ELF-1 (cell line): ENCODE measurements at regions not wholly inside any gene's neighbourhood (a gene's known extent, or its start where the extent isn't known, plus 50 kb on each side); places are given as distances from the start of the nearest gene placed in this dataset.
"Not testable (repeated sequence)": the region's sequence is repeated elsewhere in the genome, so short reads cannot be mapped to it uniquely, and the experiment has no call there.

Source experiments
- DNase-seq: peaks from one replicate; pipeline ENCODE4 v3.0.0-alpha.2; 2016; ENCODE audit warnings: low read depth, low spot score

DNA sequence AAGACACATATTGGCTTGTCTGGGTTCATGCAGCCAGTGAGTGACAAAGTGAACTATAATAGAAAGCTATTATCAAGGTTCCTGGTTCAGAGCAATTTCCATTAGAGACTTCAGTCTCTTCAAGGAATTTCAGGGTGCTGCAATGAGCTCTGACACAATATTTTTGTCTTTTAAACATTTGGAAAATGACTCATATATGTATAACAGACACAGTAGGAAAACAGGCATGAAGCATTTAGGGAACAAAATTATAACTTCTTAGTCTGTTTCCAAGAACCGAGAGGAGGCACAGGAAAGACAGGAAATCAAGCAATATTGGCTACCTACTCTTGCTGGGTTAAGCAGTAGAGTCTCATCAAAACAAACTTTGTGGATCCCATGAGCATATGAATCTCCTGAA lies 170.4 kb downstream of the PTPRC start:
- DNase-seq, result no peak

DNA sequence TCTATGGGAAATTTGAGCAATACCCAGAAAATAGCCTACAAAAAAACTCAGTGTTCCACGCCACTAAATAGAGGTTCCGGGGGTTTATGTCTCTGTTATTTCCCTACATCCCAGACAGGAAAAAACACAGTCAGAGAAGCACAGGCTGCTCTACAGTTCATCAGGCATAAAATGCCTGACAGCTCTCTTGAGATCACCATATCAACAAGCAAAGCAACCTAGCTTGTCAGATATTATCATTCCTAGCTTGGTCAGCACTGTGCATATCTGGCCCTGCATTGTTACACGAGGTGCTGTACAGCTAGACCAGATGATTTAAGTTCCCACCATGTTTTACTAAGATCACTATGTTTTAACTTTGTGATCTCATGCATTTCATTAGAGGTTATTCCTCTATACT lies 172.6 kb downstream of the PTPRC start:
- no peak for DNase-seq

DNA sequence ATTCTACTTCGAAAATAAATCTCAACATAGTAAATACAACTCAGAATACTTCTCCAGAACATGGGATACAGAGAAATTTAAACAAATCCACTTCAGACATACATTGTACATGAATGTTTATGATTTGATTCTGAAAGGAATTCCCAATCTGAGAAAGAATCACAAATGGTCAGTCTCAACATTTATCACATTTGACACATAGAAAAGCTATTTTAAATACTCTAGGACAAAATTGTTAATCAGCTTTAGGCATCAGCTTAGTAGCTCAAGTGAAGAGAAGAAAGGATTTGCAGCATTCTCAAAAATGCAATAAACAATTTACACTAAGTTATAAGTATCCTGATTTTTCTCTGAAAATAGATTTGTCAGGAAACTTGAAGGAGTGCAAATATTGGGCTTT lies 184.8 kb downstream of the PTPRC start:
- DNase-seq, result no peak

DNA sequence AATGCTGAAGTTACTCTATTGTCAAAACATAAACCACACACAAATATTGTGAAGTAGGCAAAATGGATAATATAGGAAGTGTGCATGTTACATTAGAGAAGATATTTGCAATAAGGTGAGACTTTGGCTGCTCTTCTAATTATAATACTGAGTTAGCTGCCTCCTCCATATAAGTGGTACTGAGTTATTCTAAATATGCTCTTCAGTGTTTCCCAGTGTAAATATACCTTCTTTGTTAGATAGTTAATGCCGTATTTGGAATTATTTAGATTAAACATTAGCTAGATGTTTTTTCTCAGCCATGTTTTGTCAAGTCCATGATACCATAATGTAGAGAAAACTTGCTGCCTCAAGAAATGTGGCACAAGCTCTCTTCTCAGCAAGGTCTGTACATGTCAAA lies 186.4 kb downstream of the PTPRC start:
- no peak for DNase-seq

DNA sequence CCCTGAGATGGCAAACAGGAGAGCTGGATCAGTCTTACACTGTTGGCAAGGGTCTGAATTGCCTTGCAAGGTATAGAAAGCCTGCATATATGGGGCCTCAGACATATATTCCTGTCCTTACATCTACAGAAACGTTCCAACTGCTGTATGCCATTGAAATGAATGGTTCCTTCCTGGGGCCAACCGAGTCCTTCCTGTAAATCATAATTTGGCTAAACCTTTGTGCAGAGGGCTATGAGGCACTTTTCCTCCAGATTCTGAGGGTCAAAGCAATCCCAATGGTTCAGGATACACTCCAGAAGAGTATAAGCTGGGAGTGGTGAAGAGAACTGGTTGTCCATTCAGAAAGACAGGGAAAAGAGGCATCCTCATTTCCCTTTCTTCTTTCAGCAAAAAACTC lies 190.5 kb downstream of the PTPRC start:
- no peak for DNase-seq

DNA sequence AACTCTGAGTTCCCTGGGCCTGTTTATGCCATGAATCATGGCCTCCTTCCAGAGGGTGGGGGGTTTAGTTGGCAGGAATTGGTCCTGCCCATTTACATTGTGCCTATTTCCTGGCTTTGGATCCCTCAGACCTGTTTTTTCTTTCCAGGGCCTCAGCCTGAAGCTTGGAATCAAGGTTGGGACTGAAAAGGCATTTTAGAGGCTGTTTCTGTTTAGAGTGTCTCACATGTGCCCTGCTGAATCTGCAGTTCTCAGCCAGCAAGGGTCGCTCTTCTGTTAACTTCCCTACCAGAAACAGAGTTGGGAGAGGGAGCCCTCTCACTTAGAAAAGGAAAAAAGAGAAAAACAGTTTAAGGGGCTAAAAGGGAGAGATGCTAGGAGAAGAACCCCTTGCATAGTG lies 191.1 kb downstream of the PTPRC start:
- DNase-seq, result peak; percentile 7

DNA sequence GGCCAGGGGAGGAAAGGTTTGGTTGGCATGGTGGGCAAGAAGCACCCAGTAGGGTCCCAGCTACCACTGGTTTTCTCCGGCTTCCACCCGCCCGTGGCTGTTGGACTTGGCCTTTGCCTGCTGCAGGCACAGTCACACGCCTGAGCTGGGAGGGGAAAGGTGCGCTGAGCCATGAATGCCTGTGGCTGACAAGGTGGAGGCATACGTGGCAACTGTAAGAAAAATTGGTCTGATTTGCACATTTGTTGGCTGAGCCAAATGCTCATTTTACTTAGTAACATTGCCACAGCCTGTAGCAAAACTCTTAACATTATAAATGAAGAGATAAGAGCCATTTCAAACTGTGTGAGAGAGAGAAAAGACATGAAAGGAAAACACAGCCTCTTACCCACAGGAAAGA lies 191.6 kb downstream of the PTPRC start:
- DNase-seq, result no peak

DNA sequence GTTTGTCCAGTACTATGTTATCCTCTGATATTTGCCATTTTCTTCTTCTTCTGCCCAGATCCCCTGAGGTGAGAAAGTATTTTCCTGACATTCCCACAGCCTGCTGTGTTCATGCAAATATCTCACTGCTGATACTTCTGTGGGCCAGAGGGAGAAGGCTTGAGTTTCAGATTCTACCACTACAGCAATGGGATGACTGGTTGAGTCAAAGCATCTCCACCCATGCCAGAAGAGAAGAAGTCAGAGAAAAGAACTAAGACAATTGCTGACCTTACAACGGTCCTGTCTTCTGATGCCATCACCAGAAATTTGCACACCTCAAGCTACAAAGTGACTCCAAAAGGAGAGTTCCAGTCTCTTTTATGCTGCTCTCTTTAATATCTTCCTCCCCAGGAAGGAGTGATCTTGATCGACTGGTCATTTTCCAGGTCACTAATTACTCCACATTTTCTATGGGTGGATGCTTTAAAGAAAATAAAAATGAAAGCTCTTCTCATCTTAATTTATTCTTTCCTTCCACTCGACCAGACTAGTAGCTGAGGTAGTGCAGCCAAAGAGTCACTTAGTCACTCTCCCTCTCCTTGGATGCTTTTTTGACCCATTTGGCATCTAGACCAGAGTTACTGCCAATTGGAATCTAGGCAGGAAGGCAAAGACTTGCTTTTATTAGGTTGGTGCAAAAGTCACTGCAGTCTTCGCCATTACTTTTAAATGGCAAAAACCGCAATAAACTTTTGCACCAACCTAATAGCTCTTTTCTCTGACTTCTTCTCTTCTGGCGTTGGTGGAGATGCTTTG lies 195.1 kb downstream of the PTPRC start:
- no peak for DNase-seq

DNA sequence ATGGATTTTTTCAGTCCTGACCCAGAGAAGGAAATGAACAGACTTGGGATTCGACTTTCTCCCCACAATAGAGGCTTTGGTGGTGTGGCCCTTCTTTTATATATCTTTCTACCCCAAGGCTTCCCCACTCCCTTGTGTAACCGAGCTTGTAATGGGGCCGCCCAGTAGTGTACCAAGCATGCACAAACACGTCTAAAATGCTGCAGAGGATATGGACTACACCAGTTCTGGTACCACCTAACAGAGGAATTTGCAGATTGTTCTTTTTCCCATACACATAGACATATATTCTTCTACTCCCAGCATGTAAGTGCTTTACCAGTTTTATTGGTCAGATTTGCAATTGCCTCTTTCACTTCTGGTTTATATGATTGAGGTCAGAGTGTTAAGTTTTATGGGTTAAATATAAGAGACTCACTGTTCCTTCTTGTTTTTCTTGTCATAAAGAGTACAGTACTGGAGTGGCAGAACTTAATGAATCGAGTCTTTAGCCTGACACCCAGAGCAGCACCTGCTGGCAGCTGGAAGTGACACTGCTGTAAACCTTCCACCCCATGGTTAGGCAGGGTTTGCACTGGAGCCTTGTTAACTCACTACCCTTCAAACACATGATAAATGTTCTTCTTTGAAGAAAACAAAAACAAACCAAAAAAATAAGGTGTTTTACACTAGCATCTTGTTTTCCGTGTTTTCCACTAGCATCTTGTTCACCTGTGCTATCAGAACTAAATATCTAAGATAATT lies 198.6 kb downstream of the PTPRC start:
- no peak for DNase-seq

DNA sequence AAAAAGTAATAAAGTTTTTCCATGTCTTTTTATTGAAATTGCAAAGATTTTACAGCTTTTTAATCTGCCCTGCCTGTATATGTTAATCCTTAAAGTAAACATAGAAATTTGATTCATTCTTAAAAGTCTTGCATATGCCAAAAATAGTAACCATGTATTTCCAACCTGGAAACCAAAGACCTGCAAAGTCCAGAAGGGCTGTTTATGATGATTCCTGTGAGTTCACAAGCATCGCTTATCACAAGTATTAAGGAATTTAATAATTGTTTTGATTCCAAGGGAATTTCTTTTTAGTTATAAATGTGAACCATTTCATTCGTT lies 199.1 kb downstream of the PTPRC start:
- no peak for DNase-seq

DNA sequence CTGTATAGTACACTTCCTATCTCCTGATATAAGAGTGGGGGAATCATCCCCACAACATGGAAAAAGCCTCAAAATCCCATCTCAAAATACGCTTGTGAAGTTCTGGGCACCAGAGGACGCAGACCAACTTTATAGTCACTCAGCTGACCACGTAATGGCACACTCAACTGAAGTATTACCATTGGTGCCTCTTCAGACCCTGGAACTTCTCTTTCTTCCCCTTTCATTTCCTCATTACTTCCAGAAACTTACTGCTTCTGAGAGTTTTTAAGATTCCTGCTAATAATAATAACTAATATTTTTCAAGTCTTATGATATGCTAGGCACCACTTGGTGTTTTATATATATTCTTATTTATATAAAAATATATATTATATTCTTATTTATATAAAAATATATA lies 202.6 kb downstream of the PTPRC start:
- DNase-seq, result no peak

DNA sequence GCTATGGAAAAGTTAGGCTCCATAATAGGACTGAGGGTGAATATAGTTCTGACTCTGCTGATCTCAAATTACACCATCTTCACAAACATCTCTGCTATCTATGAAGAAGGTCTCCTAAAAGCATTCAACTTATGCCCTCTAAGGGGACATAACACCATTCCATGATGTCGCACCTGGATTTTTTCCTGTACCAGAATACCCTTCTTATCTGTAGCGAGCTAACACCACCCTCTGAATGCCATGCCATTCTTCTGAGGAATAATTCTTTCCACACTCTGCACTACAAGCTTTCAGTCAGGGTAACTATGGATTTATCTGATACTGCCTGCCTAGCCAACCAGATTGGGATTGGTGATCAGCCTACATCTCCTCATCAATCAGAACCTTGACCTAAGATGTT lies 203.8 kb downstream of the PTPRC start:
- DNase-seq, result no peak

DNA sequence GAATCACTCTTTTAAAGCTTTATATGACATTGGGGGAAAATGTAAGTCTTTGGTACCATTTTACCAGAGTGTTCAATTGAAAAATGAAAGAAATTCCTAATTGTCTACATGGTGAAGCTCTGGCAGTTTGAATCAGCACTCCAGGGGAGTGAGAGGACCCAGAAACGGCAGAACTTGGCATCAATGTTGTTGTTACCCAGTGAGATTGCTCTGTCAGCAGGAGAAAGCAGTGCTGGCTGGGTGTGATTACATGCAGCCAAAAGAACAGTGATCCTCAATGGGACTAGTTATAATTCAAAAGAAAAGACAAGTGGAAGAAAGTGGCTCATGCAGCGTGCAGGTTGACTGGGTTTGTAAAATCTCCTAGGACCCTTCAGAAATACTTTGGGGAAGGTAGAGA lies 206.4 kb downstream of the PTPRC start:
- no peak for DNase-seq

DNA sequence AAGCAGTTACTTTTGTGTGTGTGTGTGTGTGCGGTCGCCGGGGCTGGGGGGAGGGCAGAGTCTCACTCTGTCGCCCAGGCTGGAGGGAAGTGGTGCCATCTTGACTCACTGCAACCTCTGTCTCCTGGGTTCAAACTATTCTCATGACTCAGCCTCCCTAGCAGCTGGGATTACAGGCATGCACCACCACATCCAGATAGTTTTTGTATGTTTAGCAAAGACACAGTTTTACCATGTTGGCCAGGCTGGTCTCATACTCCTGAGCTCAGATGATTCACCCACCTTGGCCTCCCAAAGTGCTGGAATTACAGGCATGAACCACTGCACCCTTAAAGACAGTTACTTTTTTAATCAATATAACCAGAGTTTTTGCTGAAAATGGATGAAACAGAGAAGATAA lies 207.0 kb downstream of the PTPRC start:
- no peak for DNase-seq

DNA sequence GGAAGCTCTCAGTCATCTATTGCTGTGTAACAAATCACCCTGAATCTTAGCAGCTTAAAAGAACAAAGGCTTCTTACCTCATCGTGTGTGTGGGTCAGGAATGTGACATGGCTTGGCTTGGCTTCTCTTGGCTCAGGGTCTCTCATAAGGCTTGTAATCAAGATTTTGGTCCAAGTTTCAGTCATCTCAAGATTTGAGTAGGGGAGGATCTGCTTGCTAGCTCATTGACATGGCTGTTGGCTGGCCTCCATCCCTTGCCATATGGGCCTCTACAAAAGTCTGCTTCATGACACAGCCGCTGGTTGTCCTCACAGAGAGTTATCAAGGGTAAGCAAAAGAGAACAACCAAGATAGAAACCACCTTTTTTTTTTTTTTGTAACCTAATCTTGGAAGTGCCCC lies 207.7 kb downstream of the PTPRC start:
- no peak for DNase-seq

DNA sequence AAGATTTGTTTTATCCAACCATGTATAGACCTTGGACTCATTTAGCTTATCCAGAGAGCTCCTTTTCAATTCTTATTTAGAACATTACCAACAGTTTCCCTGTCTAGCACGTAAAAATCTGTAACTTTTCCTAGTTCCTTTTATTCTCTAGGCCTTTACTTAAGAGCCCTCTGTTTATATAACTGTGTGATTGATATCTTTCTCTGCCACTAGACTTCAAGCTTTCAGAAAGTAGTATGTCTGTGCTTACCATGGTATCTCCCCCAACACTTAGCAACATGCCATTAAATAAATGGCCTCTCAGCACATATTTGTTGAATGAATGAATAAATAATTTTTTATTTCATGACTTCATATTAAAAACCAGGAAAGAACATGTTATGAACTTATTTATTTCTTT lies 209.4 kb downstream of the PTPRC start:
- no peak for DNase-seq

DNA sequence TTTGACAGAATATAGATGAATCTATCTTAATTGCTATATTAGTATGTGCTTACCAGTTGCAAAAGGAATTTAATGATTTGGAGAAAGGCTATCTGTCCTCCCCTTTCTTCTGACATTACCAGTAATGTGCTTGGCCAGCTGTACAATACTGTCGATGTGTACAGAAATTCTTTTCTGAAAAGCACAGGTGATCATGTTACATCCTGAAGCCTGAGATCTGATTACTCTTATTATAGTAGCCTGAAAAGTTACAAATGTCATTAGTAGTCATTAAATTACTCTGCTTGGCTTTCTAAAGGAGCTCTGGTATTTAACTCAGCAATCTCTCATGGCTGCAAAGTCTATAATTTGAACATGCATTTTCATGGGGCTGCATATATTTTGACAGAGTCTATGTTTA lies 209.8 kb downstream of the PTPRC start:
- DNase-seq, result no peak

DNA sequence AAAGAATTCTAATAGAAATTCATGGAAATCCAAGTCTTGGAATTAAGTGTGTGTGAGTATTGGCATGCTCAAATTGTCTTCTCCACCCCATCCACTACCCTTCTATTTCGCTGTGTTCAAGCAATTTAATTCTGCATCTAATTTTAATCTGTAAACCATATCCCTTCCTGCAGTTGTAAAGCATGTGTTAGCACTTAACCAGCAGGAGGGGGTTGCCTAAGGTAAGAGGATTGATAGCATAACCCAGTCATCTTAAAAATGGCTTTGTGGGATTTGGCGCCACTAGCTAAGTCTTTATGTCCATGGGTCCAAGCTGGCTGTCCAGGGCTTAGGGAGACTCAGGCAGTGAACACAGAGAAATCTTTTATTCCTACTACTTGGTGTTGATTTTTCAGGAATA lies 210.3 kb downstream of the PTPRC start:
- DNase-seq, result no peak

DNA sequence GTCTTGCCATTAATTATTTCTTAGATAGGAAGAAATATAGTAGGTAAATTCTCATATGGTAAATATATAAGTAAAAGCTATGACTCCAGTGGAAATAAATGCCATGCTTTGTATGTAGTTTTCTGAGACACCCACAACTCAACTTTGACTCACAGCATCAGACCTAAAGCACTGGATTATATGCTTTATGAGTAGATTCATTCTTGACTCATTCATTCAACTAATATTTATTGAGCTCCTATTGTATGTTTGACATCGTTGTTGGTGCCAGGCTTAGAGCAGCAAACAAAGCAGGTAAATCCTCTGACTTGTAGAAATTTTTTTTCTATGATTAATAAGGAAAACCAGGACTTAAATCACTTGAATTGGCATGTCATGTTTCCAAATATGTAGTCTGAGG lies 211.4 kb downstream of the PTPRC start:
- DNase-seq, result no peak

DNA sequence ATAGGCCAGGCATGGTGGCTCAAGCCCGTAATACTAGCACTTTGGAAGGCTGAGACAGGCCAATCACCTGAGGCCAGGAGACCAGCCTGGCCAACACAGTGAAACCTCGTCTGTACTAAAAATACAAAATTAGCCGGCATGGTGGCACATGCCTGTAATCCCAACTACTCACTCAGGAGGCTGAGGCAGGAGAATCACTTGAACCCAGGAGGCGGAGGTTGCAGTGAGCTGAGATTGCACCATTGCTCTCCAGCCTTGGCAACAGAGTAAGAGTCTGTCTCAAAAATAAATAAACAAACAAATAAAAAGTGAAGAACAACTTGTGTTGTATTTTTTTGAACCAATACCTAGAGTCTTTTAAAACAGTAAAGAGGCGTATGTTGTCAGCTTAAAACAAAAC lies 212.1 kb downstream of the PTPRC start:
- not testable (repeated sequence) for DNase-seq

DNA sequence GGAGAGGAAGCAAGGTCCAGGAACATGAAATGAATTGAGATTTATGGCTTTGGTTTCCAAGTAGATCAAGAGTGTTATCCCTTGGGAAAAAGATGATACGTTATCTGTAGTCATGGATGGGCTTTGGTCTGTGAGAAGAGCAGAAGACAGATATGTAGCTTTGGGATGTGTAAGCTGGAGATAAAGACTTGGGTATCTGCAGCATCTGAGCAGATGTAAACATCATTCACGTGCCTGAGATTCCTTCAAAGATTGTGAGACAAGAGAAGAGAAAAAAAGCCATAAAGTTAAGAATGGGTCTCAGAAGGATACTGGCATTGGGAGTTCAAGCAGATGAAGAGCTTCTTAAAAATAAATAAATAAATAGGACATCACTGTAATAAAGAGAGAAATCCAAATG lies 217.8 kb downstream of the PTPRC start:
- DNase-seq, result no peak

DNA sequence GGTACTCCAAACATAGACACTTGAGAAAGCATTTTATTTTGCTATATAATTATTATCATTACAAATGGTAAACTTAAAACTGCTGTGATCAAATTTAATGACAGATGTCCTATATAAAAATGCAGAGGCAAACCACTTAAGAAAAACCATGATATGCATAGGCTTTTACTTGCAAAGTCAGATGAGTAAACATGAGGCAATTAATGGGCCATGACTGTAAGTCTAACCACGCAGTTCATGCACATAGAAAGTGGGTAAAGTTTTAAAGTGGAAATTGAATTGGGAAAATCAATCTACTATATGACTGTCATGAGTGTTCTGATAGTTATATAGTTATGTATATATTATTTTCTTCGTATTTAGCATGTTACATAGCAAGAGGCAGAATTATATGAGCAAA lies 219.2 kb downstream of the PTPRC start:
- DNase-seq, result no peak

DNA sequence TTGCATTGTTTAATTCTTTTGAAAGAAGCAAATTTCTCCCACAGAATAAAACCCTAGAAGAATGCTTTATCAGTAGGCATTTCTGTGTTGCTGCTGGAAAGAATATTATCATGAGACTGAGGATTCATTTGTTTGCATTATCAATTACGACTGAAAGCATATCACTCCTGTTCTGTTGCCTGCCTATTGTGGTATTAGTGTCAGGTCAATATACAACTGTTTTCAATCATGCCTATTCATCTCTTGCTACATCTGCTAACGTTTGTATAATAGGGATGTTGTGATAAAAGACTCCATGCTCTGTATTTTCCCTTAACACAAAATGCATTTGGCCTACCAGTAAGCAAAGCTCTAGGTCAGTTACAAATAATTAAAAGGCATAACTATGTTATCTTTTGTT lies 221.5 kb downstream of the PTPRC start:
- DNase-seq, result no peak

DNA sequence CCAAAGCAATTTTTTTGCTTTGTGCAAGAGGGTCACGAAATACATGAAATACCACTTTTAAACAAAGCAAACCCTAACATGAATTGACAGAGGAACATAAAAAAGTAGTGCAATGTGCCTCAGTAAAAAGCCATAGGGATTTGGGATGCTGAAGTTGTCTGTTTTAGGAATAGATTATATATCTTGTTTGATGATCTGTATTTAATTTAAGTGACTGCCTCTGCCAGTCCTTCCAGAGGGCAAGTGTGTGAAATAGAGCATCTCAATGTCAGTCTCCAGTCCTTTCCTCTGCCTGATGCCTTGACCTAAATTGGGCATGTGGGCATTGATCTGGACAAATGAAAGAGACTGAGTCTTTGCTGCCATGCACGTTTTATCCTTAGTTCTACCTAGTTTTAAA lies 222.8 kb downstream of the PTPRC start:
- no peak for DNase-seq
